H1 (cell line): ENCODE measurements at regions not wholly inside any gene's neighbourhood (a gene's known extent, or its start where the extent isn't known, plus 50 kb on each side); places are given as distances from the start of the nearest gene placed in this dataset.

ENCODE experiments used
- EGR1 ChIP-seq: IDR thresholded peaks from 2 replicates; pipeline ENCODE4 v1.6.1; 2011; ENCODE audit warnings: low read depth, low read length, borderline replicate concordance
- GTF2F1 ChIP-seq: IDR thresholded peaks from 2 replicates; pipeline ENCODE4 v1.6.1; 2012; ENCODE audit warnings: low read depth, low read length, improper control_type of control experiment, borderline replicate concordance
- HDAC2 ChIP-seq, 2 experiments: fragments of 300-600 bp in 1 of 2; sonication (generic) in 1 of 2; IDR thresholded peaks; 2 replicates each; pipeline ENCODE4 v1.6.1; 2011 to 2012; ENCODE audit warnings: low read depth in 2 of 2, low read length in 2 of 2, mild to moderate bottlenecking in 2 of 2, moderate library complexity in 2 of 2, borderline replicate concordance in 1 of 2, inconsistent platforms in 1 of 2
- MAFK ChIP-seq: IDR thresholded peaks from 2 replicates; pipeline ENCODE4 v1.6.1; 2012; ENCODE audit warnings: low read depth, mild to moderate bottlenecking, improper control_type of control experiment, low read length
- POLR2A ChIP-seq, 2 experiments: IDR thresholded peaks; 1 replicate in 1 of 2; 2 replicates in 1 of 2; pipeline ENCODE4 v1.6.1; 2011; ENCODE audit warnings: low read depth in 2 of 2, low read length in 2 of 2, mild to moderate bottlenecking in 2 of 2; ENCODE audit errors: control extremely low read depth in 1 of 2
- POU5F1 ChIP-seq: IDR thresholded peaks from 2 replicates; pipeline ENCODE4 v1.6.1; 2011; ENCODE audit warnings: low read depth, mild to moderate bottlenecking, low read length, moderate library complexity

GRCh38 chr13:63546524-63546923 lies 2130.9 kb upstream of the PCDH20 start (continued):
- TF ChIP-seq HDAC2 (IDR thresholded peaks at IDR 0.05; ENCODE audit: borderline replicate concordance in 1 of 2, low read depth in 2 of 2, low read length in 2 of 2) (no peak), EGR1 (no peak), GTF2F1 (no peak), MAFK (no peak), POLR2A (IDR thresholded peaks at IDR 0.05; ENCODE audit: control extremely low read depth in 1 of 2, low read depth in 2 of 2, low read length in 2 of 2) (no peak), POU5F1 (no peak)
